Tibial nerve (tissue), 4 donors: ENCODE measurements at regions not wholly inside any gene's neighbourhood (a gene's known extent, or its start where the extent isn't known, plus 50 kb on each side); places are given as distances from the start of the nearest gene placed in this dataset.

Source experiments
- DNase-seq, 2 donors: peaks; one replicate each; pipeline ENCODE4 v3.0.0-alpha.2; 2019; ENCODE audit warnings: low spot score in 2 of 2
- H3K27ac ChIP-seq, 4 donors: fragments of 200-600 bp; sonication (generic) in 3 of 4; one replicate each; pipeline ENCODE4 v1.5.1; 2017 to 2019; ENCODE audit warnings: mild to moderate bottlenecking in 1 of 4
- H3K27me3 ChIP-seq, 2 donors: fragments of 200-600 bp; sonication (generic) in 1 of 2; one replicate each; pipeline versions ENCODE4 v1.5.1 to v1.6.0; 2017 to 2019
- H3K36me3 ChIP-seq, 3 donors: fragments of 200-600 bp; sonication (generic); one replicate each; pipeline ENCODE4 v1.5.1; 2018 to 2019
- H3K4me1 ChIP-seq, 4 donors: fragments of 200-600 bp; sonication (generic) in 3 of 4; one replicate each; pipeline ENCODE4 v1.5.1; 2017 to 2019
- H3K4me3 ChIP-seq, 4 donors: fragments of 200-600 bp; sonication (generic) in 3 of 4; one replicate each; pipeline ENCODE4 v1.5.1; 2017 to 2019; ENCODE audit warnings: mild to moderate bottlenecking in 1 of 4, moderate library complexity in 1 of 4
- H3K9me3 ChIP-seq, 4 donors: fragments of 200-600 bp; sonication (generic) in 3 of 4; one replicate each; pipeline ENCODE4 v1.5.1; 2017 to 2019
- EP300 ChIP-seq, 2 donors: sonication (generic); formaldehyde crosslinking; IDR thresholded peaks; one replicate each; pipeline ENCODE4 v1.6.1; 2017; ENCODE audit warnings: antibody characterized with exemption in 2 of 2, mild to moderate bottlenecking in 1 of 2
- POLR2A ChIP-seq, 2 donors: fragments of 450-650 bp; IDR thresholded peaks; one replicate each; pipeline ENCODE4 v1.6.1; 2017; ENCODE audit warnings: antibody characterized with exemption in 2 of 2, mild to moderate bottlenecking in 2 of 2, moderate library complexity in 2 of 2
- WGBS, 2 donors: methylation state at CpG; one replicate each; pipeline ENCODE4 v1.1.5; 2018; 5-methylcytosine and 5-hydroxymethylcytosine counted together
- TF ChIP-seq, protein P1 (sequence below), 5 experiments: fragments of 200-600 bp in 3 of 5; fragments of 450-650 bp in 2 of 5; sonication (generic) in 3 of 5; IDR thresholded peaks; one replicate each; pipeline ENCODE4 v1.5.1; 2016 to 2019; ENCODE audit warnings: antibody characterized with exemption in 5 of 5, mild to moderate bottlenecking in 3 of 5, moderate library complexity in 2 of 5

DNA sequence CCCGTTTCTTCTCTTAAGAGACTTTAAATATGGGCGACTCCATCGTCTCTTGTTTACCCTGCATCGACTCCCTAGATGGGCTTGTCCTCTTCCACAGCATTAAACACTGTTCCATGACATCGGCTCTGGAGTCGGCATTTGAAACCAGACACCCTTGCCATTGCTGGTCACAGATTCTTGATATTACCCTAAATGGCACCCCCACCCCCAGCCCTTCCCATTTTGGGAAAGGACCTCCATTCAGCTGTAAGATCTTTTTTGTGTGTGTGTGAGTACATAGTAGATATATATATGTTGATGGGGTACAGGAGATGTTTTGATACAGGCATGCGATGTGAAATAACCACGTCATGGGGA lies 51.1 kb upstream of the SH3PXD2B start:
- Histone ChIP-seq H3K27me3 (no peaks in the 10 kb centered on the region), H3K27ac (peak overlapping the region in 3 of 4 donors; percentile 33 to 82 (median 70))

DNA sequence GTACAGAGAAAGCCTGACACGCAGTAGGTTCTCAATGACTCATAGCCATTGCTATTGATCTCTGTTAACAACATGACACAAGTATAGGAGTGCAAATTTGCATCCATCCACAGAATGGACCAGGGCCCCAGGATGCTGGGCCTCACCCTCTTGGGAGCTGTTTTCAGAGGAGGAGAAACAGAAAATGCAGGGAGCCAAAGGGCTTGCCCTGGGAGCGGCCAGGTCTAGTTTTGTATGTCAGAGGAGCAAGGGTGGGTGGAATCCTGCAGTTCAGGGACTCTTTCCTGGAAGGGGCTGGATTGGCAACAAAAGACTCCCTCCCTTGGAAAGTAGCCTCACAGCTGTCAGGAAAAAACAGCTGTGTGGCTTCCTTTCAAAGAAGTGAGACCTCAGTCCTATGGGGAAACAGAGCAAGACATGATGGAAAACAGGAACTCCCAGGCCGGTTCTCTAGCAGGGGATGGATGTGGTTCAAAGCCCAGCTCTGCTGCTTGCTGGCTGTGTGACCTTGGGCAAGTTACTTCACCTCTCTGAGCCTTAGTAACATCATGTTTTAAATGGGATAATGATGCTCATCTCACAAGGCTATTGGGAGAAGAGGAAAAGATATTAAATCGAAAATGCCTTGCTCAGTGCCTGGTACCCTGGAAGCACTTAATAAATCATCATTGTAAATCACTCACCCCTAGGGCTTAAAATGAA lies 50.5 kb upstream of the SH3PXD2B start:
- peak overlapping the region; percentile 33 to 82 (median 60) for H3K27ac ChIP-seq
- DNase-seq = peak; percentile 33 to 44
- no peaks in the 10 kb centered on the region for H3K27me3 ChIP-seq

More for the DNA sequence above, 51.1 kb upstream of the SH3PXD2B start:
- 69 to 72% methylated on average over 8 of the region's 8 CpGs for WGBS, 2 donors
- DNase-seq = peak in 1 of 2 donors; percentile 4
- Histone ChIP-seq H3K9me3 (no peaks in the 10 kb centered on the region), H3K4me1 (peaks cover 0 to 29% (median 14%) of the 10 kb centered on the region in 4 donors), H3K36me3 (no peaks in the 10 kb centered on the region), H3K4me3 (no peak overlapping the region)
- no peak for TF ChIP-seq EP300 (IDR thresholded peaks at IDR 0.05)
- TF ChIP-seq, protein P1, sequence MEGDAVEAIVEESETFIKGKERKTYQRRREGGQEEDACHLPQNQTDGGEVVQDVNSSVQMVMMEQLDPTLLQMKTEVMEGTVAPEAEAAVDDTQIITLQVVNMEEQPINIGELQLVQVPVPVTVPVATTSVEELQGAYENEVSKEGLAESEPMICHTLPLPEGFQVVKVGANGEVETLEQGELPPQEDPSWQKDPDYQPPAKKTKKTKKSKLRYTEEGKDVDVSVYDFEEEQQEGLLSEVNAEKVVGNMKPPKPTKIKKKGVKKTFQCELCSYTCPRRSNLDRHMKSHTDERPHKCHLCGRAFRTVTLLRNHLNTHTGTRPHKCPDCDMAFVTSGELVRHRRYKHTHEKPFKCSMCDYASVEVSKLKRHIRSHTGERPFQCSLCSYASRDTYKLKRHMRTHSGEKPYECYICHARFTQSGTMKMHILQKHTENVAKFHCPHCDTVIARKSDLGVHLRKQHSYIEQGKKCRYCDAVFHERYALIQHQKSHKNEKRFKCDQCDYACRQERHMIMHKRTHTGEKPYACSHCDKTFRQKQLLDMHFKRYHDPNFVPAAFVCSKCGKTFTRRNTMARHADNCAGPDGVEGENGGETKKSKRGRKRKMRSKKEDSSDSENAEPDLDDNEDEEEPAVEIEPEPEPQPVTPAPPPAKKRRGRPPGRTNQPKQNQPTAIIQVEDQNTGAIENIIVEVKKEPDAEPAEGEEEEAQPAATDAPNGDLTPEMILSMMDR (IDR thresholded peaks at IDR 0.05) = no peak
- TF ChIP-seq POLR2A (IDR thresholded peaks at IDR 0.05) = no peak

DNA sequence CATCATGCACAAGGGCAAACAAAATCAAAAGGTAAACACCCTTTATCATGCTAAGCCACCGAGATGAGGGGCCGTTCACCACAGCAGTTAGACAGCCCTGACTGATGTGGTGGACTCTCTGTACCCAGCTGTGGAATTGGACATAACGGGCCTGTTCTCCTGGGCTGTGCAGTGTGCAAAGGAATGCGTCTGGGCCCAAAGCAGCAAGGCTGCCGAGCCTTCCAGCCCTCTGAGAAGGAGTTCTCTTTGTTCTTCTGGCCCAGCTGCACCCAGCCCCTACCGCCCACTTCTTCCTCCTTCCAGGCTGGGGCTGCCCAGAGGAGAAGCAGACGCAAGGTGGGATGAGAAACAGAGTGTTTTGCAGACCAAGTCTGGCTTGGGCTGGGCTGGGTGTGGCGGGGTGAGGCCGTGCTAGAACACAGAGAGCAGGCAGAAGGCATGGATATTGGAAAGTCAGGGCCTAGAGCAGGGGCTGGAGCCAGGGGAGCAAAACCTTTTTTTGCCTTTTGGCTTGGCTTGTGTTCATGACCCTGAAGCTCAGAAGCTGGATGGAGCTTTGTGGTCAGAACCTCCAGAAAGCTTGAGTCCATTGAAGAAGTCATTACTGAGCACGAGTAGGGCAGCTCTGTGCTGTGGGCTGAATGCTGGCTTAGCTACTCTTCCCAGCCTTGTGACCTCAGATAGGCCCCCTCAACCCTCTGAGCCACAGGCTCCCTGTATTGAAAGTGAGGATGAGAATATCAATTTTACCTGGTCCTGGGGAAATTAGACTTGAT lies 49.8 kb upstream of the SH3PXD2B start:
- TF ChIP-seq POLR2A (IDR thresholded peaks at IDR 0.05) (no peak), EP300 (IDR thresholded peaks at IDR 0.05) (peak; percentile 17 to 71)
- TF ChIP-seq, protein P1 (IDR thresholded peaks at IDR 0.05) = no peak
- Histone ChIP-seq H3K9me3 (no peaks in the 10 kb centered on the region), H3K27me3 (no peaks in the 10 kb centered on the region), H3K4me1 (peaks cover 0 to 29% (median 14%) of the 10 kb centered on the region in 4 donors), H3K4me3 (no peak overlapping the region), H3K36me3 (no peaks in the 10 kb centered on the region), H3K27ac (peak overlapping the region; percentile 50 to 82 (median 63))
- peak; percentile 50 to 67 for DNase-seq
- 21 to 29% methylated on average over 10 of the region's 10 CpGs for WGBS, 2 donors

More for the DNA sequence above, 50.5 kb upstream of the SH3PXD2B start:
- peaks cover 0 to 29% (median 14%) of the 10 kb centered on the region in 4 donors for H3K4me1 ChIP-seq
- TF ChIP-seq EP300 (IDR thresholded peaks at IDR 0.05) (peak; percentile 62 to 63), POLR2A (IDR thresholded peaks at IDR 0.05) (no peak)
- TF ChIP-seq, protein P1 (IDR thresholded peaks at IDR 0.05) = no peak
- H3K36me3 ChIP-seq = no peaks in the 10 kb centered on the region
- H3K9me3 ChIP-seq = no peaks in the 10 kb centered on the region
- WGBS, 2 donors = 54 to 59% methylated on average over 4 of the region's 4 CpGs
- no peak overlapping the region for H3K4me3 ChIP-seq
